H1 (cell line): ENCODE measurements at regions not wholly inside any gene's neighbourhood (a gene's known extent, or its start where the extent isn't known, plus 50 kb on each side); places are given as distances from the start of the nearest gene placed in this dataset.

Source experiments
- BRCA1 ChIP-seq: IDR thresholded peaks from 2 replicates; pipeline ENCODE4 v1.6.1; 2012; ENCODE audit warnings: low read depth, low read length, improper control_type of control experiment
- CHD2 ChIP-seq: IDR thresholded peaks from 2 replicates; pipeline ENCODE4 v1.6.1; 2012; ENCODE audit warnings: low read length, improper control_type of control experiment
- HDAC2 ChIP-seq, 2 experiments: fragments of 300-600 bp in 1 of 2; sonication (generic) in 1 of 2; IDR thresholded peaks; 2 replicates each; pipeline ENCODE4 v1.6.1; 2011 to 2012; ENCODE audit warnings: low read depth in 2 of 2, low read length in 2 of 2, mild to moderate bottlenecking in 2 of 2, moderate library complexity in 2 of 2, borderline replicate concordance in 1 of 2, inconsistent platforms in 1 of 2
- HDAC6 ChIP-seq: IDR thresholded peaks from one replicate; pipeline ENCODE4 v1.7.1; 2012; ENCODE audit warnings: low read depth, mild to moderate bottlenecking, inconsistent platforms, low read length, moderate library complexity
- NANOG ChIP-seq: IDR thresholded peaks from 2 replicates; pipeline ENCODE4 v1.6.1; 2011; ENCODE audit warnings: low read length, low read depth, mild to moderate bottlenecking, inconsistent platforms; ENCODE audit not compliant: insufficient read depth, poor library complexity, severe bottlenecking
- SP4 ChIP-seq: IDR thresholded peaks from 2 replicates; pipeline ENCODE4 v1.6.1; 2012; ENCODE audit warnings: low read length, inconsistent platforms
- SRF ChIP-seq: IDR thresholded peaks from 2 replicates; pipeline ENCODE4 v1.6.1; 2011; ENCODE audit warnings: mild to moderate bottlenecking, low read depth, low read length, moderate library complexity
- TF ChIP-seq, protein P1 (sequence below): fragments of 300-600 bp; sonication (generic); IDR thresholded peaks from 2 replicates; pipeline ENCODE4 v1.7.1; 2012; ENCODE audit warnings: low read length, moderate library complexity, mild to moderate bottlenecking, inconsistent platforms; ENCODE audit not compliant: insufficient replicate concordance
- TF ChIP-seq, protein P2 (sequence below): IDR thresholded peaks from 2 replicates; pipeline ENCODE4 v1.6.1; 2012; ENCODE audit warnings: inconsistent platforms
- TF ChIP-seq, protein P3 (sequence below): IDR thresholded peaks from 2 replicates; pipeline ENCODE4 v1.6.1; 2011; ENCODE audit warnings: low read depth, mild to moderate bottlenecking, low read length; ENCODE audit not compliant: insufficient read depth

- TF ChIP-seq, protein P1, sequence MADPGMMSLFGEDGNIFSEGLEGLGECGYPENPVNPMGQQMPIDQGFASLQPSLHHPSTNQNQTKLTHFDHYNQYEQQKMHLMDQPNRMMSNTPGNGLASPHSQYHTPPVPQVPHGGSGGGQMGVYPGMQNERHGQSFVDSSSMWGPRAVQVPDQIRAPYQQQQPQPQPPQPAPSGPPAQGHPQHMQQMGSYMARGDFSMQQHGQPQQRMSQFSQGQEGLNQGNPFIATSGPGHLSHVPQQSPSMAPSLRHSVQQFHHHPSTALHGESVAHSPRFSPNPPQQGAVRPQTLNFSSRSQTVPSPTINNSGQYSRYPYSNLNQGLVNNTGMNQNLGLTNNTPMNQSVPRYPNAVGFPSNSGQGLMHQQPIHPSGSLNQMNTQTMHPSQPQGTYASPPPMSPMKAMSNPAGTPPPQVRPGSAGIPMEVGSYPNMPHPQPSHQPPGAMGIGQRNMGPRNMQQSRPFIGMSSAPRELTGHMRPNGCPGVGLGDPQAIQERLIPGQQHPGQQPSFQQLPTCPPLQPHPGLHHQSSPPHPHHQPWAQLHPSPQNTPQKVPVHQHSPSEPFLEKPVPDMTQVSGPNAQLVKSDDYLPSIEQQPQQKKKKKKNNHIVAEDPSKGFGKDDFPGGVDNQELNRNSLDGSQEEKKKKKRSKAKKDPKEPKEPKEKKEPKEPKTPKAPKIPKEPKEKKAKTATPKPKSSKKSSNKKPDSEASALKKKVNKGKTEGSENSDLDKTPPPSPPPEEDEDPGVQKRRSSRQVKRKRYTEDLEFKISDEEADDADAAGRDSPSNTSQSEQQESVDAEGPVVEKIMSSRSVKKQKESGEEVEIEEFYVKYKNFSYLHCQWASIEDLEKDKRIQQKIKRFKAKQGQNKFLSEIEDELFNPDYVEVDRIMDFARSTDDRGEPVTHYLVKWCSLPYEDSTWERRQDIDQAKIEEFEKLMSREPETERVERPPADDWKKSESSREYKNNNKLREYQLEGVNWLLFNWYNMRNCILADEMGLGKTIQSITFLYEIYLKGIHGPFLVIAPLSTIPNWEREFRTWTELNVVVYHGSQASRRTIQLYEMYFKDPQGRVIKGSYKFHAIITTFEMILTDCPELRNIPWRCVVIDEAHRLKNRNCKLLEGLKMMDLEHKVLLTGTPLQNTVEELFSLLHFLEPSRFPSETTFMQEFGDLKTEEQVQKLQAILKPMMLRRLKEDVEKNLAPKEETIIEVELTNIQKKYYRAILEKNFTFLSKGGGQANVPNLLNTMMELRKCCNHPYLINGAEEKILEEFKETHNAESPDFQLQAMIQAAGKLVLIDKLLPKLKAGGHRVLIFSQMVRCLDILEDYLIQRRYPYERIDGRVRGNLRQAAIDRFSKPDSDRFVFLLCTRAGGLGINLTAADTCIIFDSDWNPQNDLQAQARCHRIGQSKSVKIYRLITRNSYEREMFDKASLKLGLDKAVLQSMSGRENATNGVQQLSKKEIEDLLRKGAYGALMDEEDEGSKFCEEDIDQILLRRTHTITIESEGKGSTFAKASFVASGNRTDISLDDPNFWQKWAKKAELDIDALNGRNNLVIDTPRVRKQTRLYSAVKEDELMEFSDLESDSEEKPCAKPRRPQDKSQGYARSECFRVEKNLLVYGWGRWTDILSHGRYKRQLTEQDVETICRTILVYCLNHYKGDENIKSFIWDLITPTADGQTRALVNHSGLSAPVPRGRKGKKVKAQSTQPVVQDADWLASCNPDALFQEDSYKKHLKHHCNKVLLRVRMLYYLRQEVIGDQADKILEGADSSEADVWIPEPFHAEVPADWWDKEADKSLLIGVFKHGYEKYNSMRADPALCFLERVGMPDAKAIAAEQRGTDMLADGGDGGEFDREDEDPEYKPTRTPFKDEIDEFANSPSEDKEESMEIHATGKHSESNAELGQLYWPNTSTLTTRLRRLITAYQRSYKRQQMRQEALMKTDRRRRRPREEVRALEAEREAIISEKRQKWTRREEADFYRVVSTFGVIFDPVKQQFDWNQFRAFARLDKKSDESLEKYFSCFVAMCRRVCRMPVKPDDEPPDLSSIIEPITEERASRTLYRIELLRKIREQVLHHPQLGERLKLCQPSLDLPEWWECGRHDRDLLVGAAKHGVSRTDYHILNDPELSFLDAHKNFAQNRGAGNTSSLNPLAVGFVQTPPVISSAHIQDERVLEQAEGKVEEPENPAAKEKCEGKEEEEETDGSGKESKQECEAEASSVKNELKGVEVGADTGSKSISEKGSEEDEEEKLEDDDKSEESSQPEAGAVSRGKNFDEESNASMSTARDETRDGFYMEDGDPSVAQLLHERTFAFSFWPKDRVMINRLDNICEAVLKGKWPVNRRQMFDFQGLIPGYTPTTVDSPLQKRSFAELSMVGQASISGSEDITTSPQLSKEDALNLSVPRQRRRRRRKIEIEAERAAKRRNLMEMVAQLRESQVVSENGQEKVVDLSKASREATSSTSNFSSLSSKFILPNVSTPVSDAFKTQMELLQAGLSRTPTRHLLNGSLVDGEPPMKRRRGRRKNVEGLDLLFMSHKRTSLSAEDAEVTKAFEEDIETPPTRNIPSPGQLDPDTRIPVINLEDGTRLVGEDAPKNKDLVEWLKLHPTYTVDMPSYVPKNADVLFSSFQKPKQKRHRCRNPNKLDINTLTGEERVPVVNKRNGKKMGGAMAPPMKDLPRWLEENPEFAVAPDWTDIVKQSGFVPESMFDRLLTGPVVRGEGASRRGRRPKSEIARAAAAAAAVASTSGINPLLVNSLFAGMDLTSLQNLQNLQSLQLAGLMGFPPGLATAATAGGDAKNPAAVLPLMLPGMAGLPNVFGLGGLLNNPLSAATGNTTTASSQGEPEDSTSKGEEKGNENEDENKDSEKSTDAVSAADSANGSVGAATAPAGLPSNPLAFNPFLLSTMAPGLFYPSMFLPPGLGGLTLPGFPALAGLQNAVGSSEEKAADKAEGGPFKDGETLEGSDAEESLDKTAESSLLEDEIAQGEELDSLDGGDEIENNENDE: no peak
- TF ChIP-seq BRCA1 (no peak), NANOG (no peak), HDAC2 (IDR thresholded peaks at IDR 0.05; ENCODE audit: borderline replicate concordance in 1 of 2, low read depth in 2 of 2, low read length in 2 of 2) (no peak), CHD2 (no peak), SRF (no peak), HDAC6 (no peak), SP4 (no peak)
- TF ChIP-seq, protein P2, sequence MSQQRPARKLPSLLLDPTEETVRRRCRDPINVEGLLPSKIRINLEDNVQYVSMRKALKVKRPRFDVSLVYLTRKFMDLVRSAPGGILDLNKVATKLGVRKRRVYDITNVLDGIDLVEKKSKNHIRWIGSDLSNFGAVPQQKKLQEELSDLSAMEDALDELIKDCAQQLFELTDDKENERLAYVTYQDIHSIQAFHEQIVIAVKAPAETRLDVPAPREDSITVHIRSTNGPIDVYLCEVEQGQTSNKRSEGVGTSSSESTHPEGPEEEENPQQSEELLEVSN: no peak
- TF ChIP-seq, protein P3, sequence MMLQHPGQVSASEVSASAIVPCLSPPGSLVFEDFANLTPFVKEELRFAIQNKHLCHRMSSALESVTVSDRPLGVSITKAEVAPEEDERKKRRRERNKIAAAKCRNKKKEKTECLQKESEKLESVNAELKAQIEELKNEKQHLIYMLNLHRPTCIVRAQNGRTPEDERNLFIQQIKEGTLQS: no peak
Observed at GRCh38 chr16:54724346-54724925, 206.2 kb upstream of the IRX5 start (continued).
